ENCODE measurements at regions not wholly inside any gene's neighbourhood (a gene's known extent, or its start where the extent isn't known, plus 50 kb on each side); places are given as distances from the start of the nearest gene placed in this dataset.

GRCh38 chr6:24009319-24009718 is 116.7 kb upstream of the NRSN1 start:
- no peak overlapping the region for H3K27ac Mint-ChIP-seq (ENCODE audit: unreplicated experiment)
- H3K27me3 Mint-ChIP-seq (ENCODE audit: low read depth) = no peaks in the 10 kb centered on the region
- H3K4me3 Mint-ChIP-seq = peak overlapping the region; percentile 22
- TF ChIP-seq CTCF (conservative IDR thresholded peaks at IDR 0.05) = no peak
- peak; percentile 16 for DNase-seq (ENCODE audit: low read depth, low spot score)
- peaks cover 10% of the 10 kb centered on the region for H3K9me3 Mint-ChIP-seq
- H3K36me3 Mint-ChIP-seq (ENCODE audit: low read depth) = peaks cover 4% of the 10 kb centered on the region
- H3K4me1 Mint-ChIP-seq = peaks cover 34% of the 10 kb centered on the region

GRCh38 chr6:24010133-24010532 is 115.9 kb upstream of the NRSN1 start:
- no peak for TF ChIP-seq CTCF (conservative IDR thresholded peaks at IDR 0.05)
- no peaks in the 10 kb centered on the region for H3K27me3 Mint-ChIP-seq (ENCODE audit: low read depth)
- H3K36me3 Mint-ChIP-seq (ENCODE audit: low read depth) = peaks cover 4% of the 10 kb centered on the region
- H3K27ac Mint-ChIP-seq (ENCODE audit: unreplicated experiment) = no peak overlapping the region
- peaks cover 10% of the 10 kb centered on the region for H3K9me3 Mint-ChIP-seq
- H3K4me1 Mint-ChIP-seq = peaks cover 34% of the 10 kb centered on the region
- DNase-seq (ENCODE audit: low read depth, low spot score) = no peak
- peak overlapping the region; percentile 22 for H3K4me3 Mint-ChIP-seq

DNA sequence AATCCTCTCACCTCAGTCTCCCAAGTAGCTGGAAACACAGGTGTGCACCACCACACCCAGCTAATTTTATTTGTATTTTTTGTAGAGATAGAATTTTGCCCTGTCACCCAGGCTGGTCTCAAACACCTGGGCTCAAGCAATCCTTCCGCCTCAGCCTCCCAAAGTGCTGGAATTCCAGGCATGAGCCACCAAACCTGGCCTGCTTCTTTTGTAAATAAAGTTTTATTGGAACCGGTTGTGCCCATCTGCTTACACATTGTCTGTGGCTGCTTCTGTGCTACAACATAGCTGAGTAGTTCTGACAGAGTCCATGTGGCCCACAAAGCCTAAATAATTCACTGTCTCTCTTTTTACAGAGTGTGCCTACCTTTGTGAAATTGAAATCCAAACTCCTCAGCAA is 109.7 kb upstream of the NRSN1 start:
- Mint-ChIP-seq H3K4me3 (no peak overlapping the region), H3K9me3 (peaks cover 8% of the 10 kb centered on the region), H3K27ac (ENCODE audit: unreplicated experiment) (no peak overlapping the region), H3K36me3 (ENCODE audit: low read depth) (peaks cover 4% of the 10 kb centered on the region), H3K4me1 (peaks cover 1% of the 10 kb centered on the region), H3K27me3 (ENCODE audit: low read depth) (no peaks in the 10 kb centered on the region)
- TF ChIP-seq CTCF (conservative IDR thresholded peaks at IDR 0.05) = no peak
- DNase-seq (ENCODE audit: low read depth, low spot score) = no peak

DNA sequence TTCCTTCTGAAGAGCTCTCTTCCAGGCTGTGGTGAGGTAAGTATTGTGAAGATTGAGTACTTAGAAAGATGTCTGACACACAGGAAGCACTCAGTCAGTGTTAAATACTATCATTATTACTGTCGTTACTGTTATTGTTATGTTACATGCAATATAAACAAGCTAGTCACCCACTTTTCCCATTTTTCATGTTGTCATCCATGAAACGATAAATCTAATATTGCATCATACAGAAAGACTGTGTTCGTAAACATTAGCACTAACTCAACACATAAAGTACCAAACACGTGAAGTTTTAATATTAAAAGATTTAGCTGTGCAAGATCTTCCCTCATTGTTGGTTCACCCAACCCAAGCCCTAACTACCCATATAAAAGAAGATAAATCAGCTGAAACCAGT is 109.2 kb upstream of the NRSN1 start:
- Mint-ChIP-seq H3K9me3 (peaks cover 7% of the 10 kb centered on the region), H3K36me3 (ENCODE audit: low read depth) (peaks cover 4% of the 10 kb centered on the region), H3K27me3 (ENCODE audit: low read depth) (no peaks in the 10 kb centered on the region), H3K27ac (ENCODE audit: unreplicated experiment) (no peak overlapping the region), H3K4me3 (no peak overlapping the region), H3K4me1 (no peaks in the 10 kb centered on the region)
- DNase-seq (ENCODE audit: low read depth, low spot score) = no peak
- TF ChIP-seq CTCF (conservative IDR thresholded peaks at IDR 0.05) = no peak

- Mint-ChIP-seq H3K27ac (ENCODE audit: unreplicated experiment) (no peak overlapping the region), H3K27me3 (ENCODE audit: low read depth) (no peaks in the 10 kb centered on the region), H3K36me3 (ENCODE audit: low read depth) (no peaks in the 10 kb centered on the region), H3K9me3 (no peaks in the 10 kb centered on the region), H3K4me3 (no peak overlapping the region), H3K4me1 (no peaks in the 10 kb centered on the region)
- DNase-seq (ENCODE audit: low read depth, low spot score) = no peak
- no peak for TF ChIP-seq CTCF (conservative IDR thresholded peaks at IDR 0.05)
Observed at GRCh38 chr6:24019393-24019792, 106.6 kb upstream of the NRSN1 start.

DNA sequence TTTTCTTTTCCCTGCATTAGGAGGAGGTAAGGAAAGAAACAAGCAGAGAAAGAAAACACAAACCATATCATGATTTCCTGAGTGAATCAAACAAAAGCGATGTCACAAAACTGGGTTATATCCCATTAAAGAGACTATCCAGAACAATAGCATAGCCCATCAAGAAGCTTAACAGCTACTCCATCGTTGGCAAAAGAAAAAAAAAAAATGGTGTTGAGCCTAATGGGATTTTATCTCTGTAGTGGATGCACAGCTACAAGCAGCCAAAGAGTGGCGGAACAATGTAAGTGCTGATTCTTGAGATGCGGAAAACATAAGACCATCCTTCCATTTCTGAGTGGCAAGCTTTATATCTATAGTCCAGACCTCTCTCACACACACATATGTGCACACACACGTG is 106.2 kb upstream of the NRSN1 start:
- no peaks in the 10 kb centered on the region for H3K4me1 Mint-ChIP-seq
- no peaks in the 10 kb centered on the region for H3K27me3 Mint-ChIP-seq (ENCODE audit: low read depth)
- H3K9me3 Mint-ChIP-seq = no peaks in the 10 kb centered on the region
- H3K27ac Mint-ChIP-seq (ENCODE audit: unreplicated experiment) = no peak overlapping the region
- no peak for DNase-seq (ENCODE audit: low read depth, low spot score)
- no peak overlapping the region for H3K4me3 Mint-ChIP-seq
- no peak for TF ChIP-seq CTCF (conservative IDR thresholded peaks at IDR 0.05)
- no peaks in the 10 kb centered on the region for H3K36me3 Mint-ChIP-seq (ENCODE audit: low read depth)
